Spleen (tissue), 11 donors: ENCODE measurements at regions not wholly inside any gene's neighbourhood (a gene's known extent, or its start where the extent isn't known, plus 50 kb on each side); places are given as distances from the start of the nearest gene placed in this dataset.

Experiments
- DNase-seq: peaks from one replicate; pipeline ENCODE4 v3.0.0-alpha.2; 2020
- H3K27ac ChIP-seq, 8 donors: fragments of 200-600 bp; sonication (generic) in 7 of 8; 1 replicate in 4 of 8; 2 replicates in 4 of 8; pipeline versions ENCODE4 v1.5.0 to v1.8.0; 2016 to 2021; ENCODE audit warnings: inconsistent platforms in 4 of 8, mild to moderate bottlenecking in 4 of 8, moderate library complexity in 1 of 8
- H3K27me3 ChIP-seq, 7 donors: fragments of 200-600 bp; sonication (generic) in 6 of 7; replicated peaks in 1 of 7; 1 replicate in 4 of 7; 2 replicates in 3 of 7; pipeline versions ENCODE4 v1.5.0 to v1.8.0; 2016 to 2021; ENCODE audit warnings: inconsistent platforms in 3 of 7, mild to moderate bottlenecking in 1 of 7
- H3K36me3 ChIP-seq, 6 donors: fragments of 200-600 bp; sonication (generic) in 5 of 6; 1 replicate in 4 of 6; 2 replicates in 2 of 6; pipeline versions ENCODE4 v1.5.0 to v1.8.0; 2016 to 2021; ENCODE audit warnings: inconsistent platforms in 2 of 6
- H3K4me1 ChIP-seq, 6 donors: fragments of 200-600 bp; sonication (generic) in 5 of 6; 1 replicate in 3 of 6; 2 replicates in 3 of 6; pipeline versions ENCODE4 v1.5.0 to v1.8.0; 2016 to 2021; ENCODE audit warnings: inconsistent platforms in 3 of 6
- H3K4me3 ChIP-seq, 8 donors: fragments of 200-600 bp; sonication (generic) in 7 of 8; 1 replicate in 4 of 8; 2 replicates in 4 of 8; pipeline versions ENCODE4 v1.5.0 to v1.8.0; 2016 to 2021; ENCODE audit warnings: inconsistent platforms in 4 of 8, mild to moderate bottlenecking in 4 of 8, moderate library complexity in 2 of 8
- H3K9me3 ChIP-seq, 8 donors: fragments of 200-600 bp; sonication (generic) in 7 of 8; 1 replicate in 4 of 8; 2 replicates in 4 of 8; pipeline versions ENCODE4 v1.5.0 to v1.8.0; 2016 to 2021; ENCODE audit warnings: inconsistent platforms in 4 of 8
- POLR2A ChIP-seq, 3 donors: fragments of 450-650 bp; IDR thresholded peaks; one replicate each; pipeline ENCODE4 v1.5.1; 2017; ENCODE audit warnings: antibody characterized with exemption in 3 of 3, mild to moderate bottlenecking in 1 of 3
- POLR2AphosphoS5 ChIP-seq, 3 donors: sonication (generic); formaldehyde crosslinking; IDR thresholded peaks; one replicate each; pipeline ENCODE4 v1.5.1; 2017; ENCODE audit warnings: antibody characterized with exemption in 3 of 3
- WGBS, 5 donors: extraction: QIAGEN DNeasy Blood & Tissue Kit in 3 of 5; methylation state at CpG; one replicate each; pipeline versions ENCODE4 v1.1.5 to v1.1.7; 2013 to 2018; 5-methylcytosine and 5-hydroxymethylcytosine counted together
- intact Hi-C: fragments of 100-400 bp; cut with DNase I; formaldehyde crosslinking; loops from one replicate; pipeline ENCODE4 v1.15.0; 2023; ENCODE audit warnings: low total_unique reads
- TF ChIP-seq, protein P1 (sequence below), 11 experiments: fragments of 200-600 bp in 7 of 11; fragments of 450-650 bp in 4 of 11; sonication (generic) in 4 of 11; IDR thresholded peaks in 8 of 11; conservative IDR thresholded peaks in 3 of 11; 1 replicate in 7 of 11; 2 replicates in 4 of 11; pipeline versions ENCODE4 v1.4.0 to v1.8.0; 2016 to 2021; ENCODE audit warnings: antibody characterized with exemption in 11 of 11, inconsistent platforms in 4 of 11, mild to moderate bottlenecking in 1 of 11
- donor health status: healthy with polysubstance abuse.
- donor health status: DM: no; HTN: no; CAD: no; lungs with moderate emphysema.
- donor health status: DM: no; HTN: no; CAD: no.
- donor health status: Bipolar disorder and iron deficiency.
- donor health status: healthy.
- donor health status: DM: no; HTN: no; CAD: no.
- donor health status: DM: yes; HTN: yes; CAD: no.

DNA sequence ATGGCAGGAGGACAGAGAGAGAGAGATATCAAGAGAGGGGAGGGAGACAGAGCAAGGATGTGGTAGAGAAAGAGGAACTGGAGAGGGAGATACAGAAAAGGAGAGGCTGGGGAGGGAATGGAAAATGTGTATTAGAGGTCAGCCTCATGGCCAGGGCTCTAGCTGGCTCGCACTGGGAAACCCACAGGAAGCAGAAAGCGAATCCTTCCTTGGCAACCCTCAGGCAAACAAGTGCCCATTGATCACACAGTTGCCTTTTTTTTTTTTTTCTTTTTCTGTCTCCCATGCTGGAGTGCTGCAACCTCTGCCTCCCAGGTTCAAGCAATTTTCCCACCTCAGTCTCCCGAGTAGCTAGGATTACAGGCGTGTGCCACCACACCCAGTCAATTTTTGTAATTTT lies 391.2 kb downstream of the TYW1 start:
- Histone ChIP-seq H3K4me1 (no peaks in the 10 kb centered on the region), H3K27me3 (peaks cover 0 to 45% (median 0%) of the 10 kb centered on the region in 7 donors), H3K9me3 (no peaks in the 10 kb centered on the region), H3K27ac (no peak overlapping the region), H3K36me3 (no peaks in the 10 kb centered on the region), H3K4me3 (no peak overlapping the region)
- intact Hi-C loops = no loop called here
- 63 to 68% (median 64%) methylated on average over 4 of the region's 4 CpGs for WGBS, 5 donors
- TF ChIP-seq POLR2A (IDR thresholded peaks at IDR 0.05) (no peak), POLR2AphosphoS5 (IDR thresholded peaks at IDR 0.05) (no peak)
- TF ChIP-seq, protein P1, sequence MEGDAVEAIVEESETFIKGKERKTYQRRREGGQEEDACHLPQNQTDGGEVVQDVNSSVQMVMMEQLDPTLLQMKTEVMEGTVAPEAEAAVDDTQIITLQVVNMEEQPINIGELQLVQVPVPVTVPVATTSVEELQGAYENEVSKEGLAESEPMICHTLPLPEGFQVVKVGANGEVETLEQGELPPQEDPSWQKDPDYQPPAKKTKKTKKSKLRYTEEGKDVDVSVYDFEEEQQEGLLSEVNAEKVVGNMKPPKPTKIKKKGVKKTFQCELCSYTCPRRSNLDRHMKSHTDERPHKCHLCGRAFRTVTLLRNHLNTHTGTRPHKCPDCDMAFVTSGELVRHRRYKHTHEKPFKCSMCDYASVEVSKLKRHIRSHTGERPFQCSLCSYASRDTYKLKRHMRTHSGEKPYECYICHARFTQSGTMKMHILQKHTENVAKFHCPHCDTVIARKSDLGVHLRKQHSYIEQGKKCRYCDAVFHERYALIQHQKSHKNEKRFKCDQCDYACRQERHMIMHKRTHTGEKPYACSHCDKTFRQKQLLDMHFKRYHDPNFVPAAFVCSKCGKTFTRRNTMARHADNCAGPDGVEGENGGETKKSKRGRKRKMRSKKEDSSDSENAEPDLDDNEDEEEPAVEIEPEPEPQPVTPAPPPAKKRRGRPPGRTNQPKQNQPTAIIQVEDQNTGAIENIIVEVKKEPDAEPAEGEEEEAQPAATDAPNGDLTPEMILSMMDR (IDR thresholded peaks at IDR 0.05 in 8 of 11, conservative IDR thresholded peaks at IDR 0.05 in 3 of 11) = no peak
- no peak for DNase-seq

DNA sequence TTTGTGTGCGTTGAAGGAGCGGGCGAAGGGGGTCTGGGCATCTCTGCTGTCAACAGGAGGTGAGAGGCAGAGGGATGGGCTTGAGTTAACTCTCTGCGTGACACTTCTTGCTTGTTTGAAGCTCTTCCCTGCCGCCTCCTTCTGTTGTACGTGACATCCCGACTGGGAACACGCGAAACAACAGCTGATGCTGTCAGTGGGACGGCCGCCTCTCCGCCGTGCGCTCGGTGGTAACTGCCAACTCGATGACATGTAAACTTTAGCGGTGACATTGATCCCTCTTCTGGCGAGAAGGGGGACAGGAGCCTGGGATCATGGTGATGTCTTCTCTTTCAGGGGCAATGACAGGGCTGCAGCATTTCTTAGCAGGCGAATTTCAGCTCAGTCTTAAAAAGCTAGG lies 394.5 kb downstream of the TYW1 start:
- Histone ChIP-seq H3K4me3 (peak overlapping the region in 1 of 8 donors; percentile 0), H3K27me3 (peaks cover 0 to 45% (median 0%) of the 10 kb centered on the region in 7 donors), H3K9me3 (no peaks in the 10 kb centered on the region), H3K36me3 (no peaks in the 10 kb centered on the region), H3K4me1 (no peaks in the 10 kb centered on the region), H3K27ac (no peak overlapping the region)
- intact Hi-C loops = no loop called here
- TF ChIP-seq, protein P1 (IDR thresholded peaks at IDR 0.05 in 8 of 11, conservative IDR thresholded peaks at IDR 0.05 in 3 of 11) = no peak
- TF ChIP-seq POLR2AphosphoS5 (IDR thresholded peaks at IDR 0.05) (no peak), POLR2A (IDR thresholded peaks at IDR 0.05) (no peak)
- DNase-seq = no peak
- WGBS, 5 donors = 78 to 86% (median 82%) methylated on average over 19 of the region's 19 CpGs

DNA sequence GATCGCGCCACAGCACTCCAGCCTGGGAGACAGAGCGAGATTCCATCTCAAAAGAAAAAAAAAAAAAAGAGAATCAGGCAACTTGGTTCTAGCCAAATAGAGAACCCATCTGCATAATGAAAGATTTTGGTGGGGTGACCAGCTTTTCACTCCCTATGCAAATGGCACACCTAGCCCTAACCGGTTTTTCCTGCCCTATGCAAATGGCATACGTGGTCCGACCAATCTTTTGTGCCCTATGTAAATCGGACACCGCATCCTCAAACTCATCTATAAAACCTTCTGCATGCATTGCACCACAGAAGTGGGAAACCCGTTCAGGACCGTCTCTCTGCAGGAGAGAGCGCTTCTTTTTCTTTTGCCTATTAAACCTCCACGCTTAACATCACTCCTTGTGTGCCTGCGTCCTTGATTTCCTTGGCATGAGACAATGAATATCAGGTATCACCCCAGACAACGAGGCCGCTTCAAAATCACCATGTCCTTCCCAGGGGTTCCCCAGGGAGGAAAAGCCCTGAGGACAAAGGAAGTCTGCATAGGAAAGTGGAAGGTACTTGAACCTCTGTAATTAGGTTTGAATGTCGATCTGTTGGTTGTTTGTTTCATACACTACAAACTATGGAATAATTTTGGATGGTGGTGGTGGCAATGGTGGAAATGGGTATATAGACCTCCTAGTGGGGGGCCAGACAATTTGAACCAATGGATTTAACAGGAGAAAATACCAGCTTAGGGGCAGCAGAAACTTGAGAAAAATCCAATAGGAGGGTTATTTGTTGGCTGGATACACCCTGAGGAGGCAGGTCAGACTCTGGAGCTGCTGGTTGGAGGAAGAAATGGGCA lies 396.2 kb downstream of the TYW1 start:
- intact Hi-C loops = no loop called here
- Histone ChIP-seq H3K27ac (no peak overlapping the region), H3K36me3 (no peaks in the 10 kb centered on the region), H3K4me3 (no peak overlapping the region), H3K27me3 (peaks cover 0 to 41% (median 0%) of the 10 kb centered on the region in 7 donors), H3K9me3 (peaks cover 0 to 8% (median 4%) of the 10 kb centered on the region in 8 donors), H3K4me1 (no peaks in the 10 kb centered on the region)
- DNase-seq = no peak
- no peak for TF ChIP-seq POLR2A (IDR thresholded peaks at IDR 0.05)
- TF ChIP-seq, protein P1 (IDR thresholded peaks at IDR 0.05 in 8 of 11, conservative IDR thresholded peaks at IDR 0.05 in 3 of 11) = no peak
- no peak for TF ChIP-seq POLR2AphosphoS5 (IDR thresholded peaks at IDR 0.05)
- WGBS, 5 donors = 57 to 69% (median 66%) methylated on average over 16 of the region's 16 CpGs

DNA sequence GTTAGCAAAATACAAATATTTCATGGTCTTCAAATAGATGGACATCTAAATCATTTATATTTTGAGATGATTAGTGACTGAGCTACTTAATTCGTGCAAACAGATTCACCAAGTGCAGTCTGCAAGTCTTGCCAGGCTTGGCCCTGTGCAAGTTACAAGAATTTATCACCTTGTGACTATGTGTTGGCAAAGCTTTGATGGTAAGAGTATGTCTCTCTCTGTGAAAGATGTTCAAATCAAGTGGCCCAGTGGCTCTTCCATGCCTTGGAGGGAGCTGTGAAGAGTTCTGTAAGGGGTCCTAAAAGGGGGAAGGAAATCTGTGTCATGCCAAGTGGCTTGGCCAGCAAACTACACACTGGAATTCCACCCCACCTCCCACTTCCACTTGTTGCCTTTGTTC lies 397.3 kb downstream of the TYW1 start:
- WGBS, 5 donors = 62 to 73% (median 69%) methylated on average over 1 of the region's 1 CpG
- Histone ChIP-seq H3K36me3 (no peaks in the 10 kb centered on the region), H3K9me3 (peaks cover 0 to 19% (median 13%) of the 10 kb centered on the region in 8 donors), H3K27me3 (peaks cover 0 to 34% (median 0%) of the 10 kb centered on the region in 7 donors), H3K4me3 (no peak overlapping the region), H3K4me1 (no peaks in the 10 kb centered on the region), H3K27ac (no peak overlapping the region)
- no peak for DNase-seq
- intact Hi-C loops = no loop called here
- TF ChIP-seq POLR2AphosphoS5 (IDR thresholded peaks at IDR 0.05) (no peak), POLR2A (IDR thresholded peaks at IDR 0.05) (no peak)
- TF ChIP-seq, protein P1 (IDR thresholded peaks at IDR 0.05 in 8 of 11, conservative IDR thresholded peaks at IDR 0.05 in 3 of 11) = no peak
